CD4-positive, alpha-beta T cell treated with Interleukin-10 for 1 hour (primary cell): ENCODE measurements at regions not wholly inside any gene's neighbourhood (a gene's known extent, or its start where the extent isn't known, plus 50 kb on each side); places are given as distances from the start of the nearest gene placed in this dataset.
"Not testable (repeated sequence)": the region's sequence is repeated elsewhere in the genome, so short reads cannot be mapped to it uniquely, and the experiment has no call there.

Source experiments
- DNase-seq: peaks from one replicate; pipeline ENCODE4 v3.0.0-alpha.2; 2020

DNA sequence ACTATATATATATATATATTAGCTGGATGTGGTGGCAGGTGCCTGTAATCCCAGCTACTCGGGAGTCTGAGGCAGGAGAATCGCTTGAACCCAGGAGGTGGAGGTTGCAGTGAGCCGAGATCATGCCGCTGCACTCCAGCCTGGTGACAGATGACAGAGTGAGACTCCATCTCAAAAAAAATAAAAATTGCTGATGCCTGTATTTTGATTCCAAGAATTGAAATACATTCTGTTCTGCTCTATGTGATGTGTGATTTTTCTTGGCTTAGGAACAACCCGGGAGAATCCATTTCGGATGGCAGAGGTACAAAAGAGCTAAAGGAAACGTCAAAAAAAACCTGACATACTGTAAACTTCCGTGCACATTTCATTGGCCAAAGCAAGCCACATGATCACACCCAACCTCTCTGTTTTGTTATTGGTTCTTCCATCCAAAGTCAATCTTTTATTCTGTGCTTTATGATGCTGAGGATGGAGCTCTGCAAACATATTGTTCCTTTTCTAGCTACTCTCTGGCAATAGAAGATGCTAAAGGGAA is 478.1 kb upstream of the MAP2 start:
- DNase-seq: no peak

DNA sequence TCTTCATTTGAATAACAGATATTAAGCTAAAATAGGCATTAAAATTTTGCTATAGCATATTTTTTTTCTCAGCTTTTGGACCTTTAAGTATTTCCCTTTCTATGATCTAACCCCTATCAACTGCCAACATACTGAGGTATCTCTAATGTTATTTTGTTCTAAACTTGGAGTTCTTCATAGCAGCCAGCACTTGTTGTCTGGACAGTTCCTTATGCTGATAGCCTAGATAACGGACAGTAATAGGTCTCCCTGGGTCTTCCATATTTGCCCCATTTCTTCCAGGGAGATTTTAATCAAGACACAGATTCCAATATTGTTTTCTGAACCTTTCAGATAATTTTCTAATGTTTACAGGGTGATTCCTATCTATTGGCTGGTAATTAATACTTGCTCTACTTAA is 475.8 kb upstream of the MAP2 start:
- DNase-seq: no peak

GRCh38 chr2:208970070-208970469 is 453.8 kb upstream of the MAP2 start:
- DNase-seq: no peak

DNA sequence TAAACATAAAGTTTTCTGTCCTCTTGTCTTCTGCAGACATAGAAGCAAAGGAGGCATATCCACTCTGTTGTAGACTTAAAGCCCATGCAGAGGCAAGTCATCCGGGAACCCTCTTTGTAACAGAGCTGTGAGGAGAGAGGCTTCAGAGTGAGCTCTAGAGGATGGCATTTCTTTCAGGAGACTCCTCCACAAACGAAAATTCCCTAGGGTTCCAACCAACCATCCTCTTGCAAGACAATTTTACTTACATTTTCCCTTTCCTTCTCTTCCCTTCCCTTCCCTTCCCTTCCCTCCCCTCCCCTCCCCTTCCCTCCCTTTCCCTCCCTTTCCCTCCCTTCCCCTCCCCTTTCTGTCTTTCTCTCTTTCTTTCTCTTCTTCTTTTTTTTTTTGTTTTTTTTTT is 446.3 kb upstream of the MAP2 start:
- no peak for DNase-seq

DNA sequence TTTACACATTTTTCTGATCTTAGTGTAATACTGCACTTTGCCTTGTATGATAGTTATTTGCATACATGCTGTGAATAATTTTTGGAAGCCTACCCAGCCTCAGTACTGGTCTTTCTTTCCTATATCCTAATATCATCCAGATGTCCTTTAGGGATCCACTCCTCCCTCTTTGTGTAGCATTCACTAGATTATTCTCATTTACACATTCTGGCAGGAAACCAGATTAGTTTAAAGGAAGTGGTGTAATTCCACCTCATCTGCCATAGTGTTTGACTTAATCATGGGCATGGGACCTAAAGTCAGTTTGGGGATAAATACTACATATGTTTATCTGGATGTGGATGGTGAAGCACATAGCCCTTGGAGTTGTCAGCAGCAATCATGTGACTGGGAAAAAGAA is 444.9 kb upstream of the MAP2 start:
- no peak for DNase-seq

GRCh38 chr2:208980321-208980720 is 443.5 kb upstream of the MAP2 start:
- DNase-seq: no peak

- no peak for DNase-seq
Observed at GRCh38 chr2:208982831-208983230, 441.0 kb upstream of the MAP2 start.

GRCh38 chr2:208983486-208983885 is 440.4 kb upstream of the MAP2 start:
- DNase-seq: no peak

GRCh38 chr2:208984376-208985090 is 439.3 kb upstream of the MAP2 start:
- no peak for DNase-seq

GRCh38 chr2:208985644-208986043 is 438.2 kb upstream of the MAP2 start:
- DNase-seq: no peak

DNA sequence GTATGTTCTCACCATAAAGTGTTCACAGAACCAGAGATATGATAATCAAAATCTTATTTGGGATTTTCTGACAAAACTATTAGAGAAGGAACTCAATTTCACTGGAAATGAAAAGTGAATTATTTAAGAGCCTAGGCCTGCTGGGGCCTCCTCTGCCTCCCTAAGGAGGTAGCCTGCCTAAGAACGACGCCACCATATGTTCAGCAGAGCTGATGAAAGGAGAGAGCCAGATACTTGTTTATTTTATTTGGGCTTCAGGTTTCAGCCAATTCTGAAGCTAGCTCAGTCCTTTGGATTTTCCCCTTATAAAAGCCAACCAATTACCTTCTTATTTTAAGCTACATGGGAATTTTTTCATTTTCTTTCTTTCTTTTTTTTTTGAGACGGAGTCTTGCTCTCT is 433.1 kb upstream of the MAP2 start:
- DNase-seq: no peak

DNA sequence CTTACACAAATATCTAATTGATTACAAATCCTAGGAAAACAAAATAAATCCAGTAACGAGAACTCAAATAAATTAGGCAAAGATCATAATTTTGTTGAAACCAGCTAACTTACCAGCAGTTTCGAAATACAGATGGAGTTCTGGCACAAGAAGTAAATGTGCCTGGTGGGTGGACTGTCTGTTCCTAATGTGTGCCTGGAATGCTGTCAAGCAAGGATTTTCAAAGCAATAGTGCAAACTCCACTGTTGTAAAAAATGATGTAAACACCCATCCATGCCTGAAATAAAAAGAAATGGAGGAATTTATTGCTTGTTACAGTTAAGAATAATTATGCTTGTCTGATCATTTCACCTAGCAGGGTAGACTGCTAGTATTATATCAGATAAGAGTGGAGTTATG is 423.9 kb upstream of the MAP2 start:
- DNase-seq: no peak

DNA sequence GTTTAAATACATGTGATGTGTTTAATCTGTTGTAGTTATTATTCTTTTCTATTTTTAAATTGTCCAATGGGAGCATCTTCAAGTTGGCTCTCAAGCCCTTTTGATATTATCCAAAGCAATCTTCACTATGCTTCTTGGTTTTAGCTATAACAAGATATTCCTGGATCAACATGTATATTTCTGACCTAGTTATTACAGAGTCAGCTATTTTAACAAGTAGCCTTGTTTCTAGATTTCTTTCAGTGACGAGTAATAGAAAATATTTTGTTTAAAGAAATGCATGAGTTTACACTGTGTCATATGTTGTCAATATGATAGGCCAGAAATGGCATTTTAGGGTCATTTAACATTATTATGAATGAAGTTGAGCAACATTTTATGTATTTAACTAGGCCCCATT is 421.8 kb upstream of the MAP2 start:
- DNase-seq: no peak

DNA sequence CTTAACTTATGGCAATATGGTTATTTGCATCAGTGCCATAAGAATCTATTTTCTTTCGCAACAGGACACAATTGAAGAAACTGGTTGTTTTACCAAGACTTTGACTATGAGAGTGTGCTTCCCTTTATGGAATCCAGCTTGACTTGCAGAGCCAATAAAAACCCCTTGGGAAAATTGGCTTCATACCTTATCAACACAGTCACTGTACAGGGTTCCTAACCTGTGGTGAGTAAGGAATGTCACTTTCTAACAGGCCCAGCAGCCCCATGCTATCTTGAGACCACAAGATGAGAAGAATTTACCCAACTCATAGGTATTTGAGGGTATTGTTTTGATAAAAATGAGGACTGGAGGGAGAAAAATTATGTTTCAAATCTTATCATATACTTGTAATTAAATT is 418.5 kb upstream of the MAP2 start:
- no peak for DNase-seq

GRCh38 chr2:209008636-209009287 is 415.1 kb upstream of the MAP2 start:
- no peak for DNase-seq

GRCh38 chr2:209018633-209019032 is 405.2 kb upstream of the MAP2 start:
- DNase-seq: not testable (repeated sequence)

GRCh38 chr2:209029249-209029648 is 394.6 kb upstream of the MAP2 start:
- DNase-seq: no peak

DNA sequence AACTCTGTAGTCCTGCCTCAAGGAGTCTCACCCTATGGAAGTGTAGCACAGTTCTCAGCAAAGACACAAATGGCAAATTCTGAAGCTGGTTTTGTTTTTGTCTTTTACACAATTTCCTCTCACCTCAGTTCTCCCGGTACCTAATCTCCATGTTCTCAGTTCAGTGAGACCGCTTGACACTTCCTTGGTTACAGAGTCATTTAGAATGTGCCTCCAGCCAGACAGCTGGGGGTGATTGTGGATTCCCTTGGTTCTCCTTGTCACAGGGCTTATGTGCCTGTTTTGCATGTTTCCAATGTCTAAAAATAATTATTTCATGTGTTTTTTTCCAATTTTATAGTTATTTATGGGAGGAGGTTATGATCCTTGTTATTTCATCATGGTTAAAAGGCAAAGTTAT is 379.5 kb upstream of the MAP2 start:
- no peak for DNase-seq

DNA sequence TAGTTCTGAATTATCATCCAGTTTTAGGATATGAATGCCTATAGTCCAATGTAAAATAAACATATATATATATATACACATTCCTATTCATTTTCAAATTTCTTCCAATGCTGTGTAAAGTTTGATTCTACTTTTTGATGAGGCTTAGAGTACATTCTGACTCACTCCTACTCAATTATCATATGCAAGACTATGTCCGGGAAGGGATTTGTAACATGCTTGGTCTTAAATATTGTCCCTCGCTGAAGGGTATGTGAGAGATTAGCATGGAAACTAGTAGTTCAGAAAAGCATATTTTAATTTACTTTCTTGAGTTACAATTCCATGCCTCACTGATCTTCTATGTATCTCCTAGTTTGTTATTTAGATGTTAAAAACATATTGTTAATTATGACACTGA is 377.7 kb upstream of the MAP2 start:
- DNase-seq: no peak

- DNase-seq: no peak
Observed at GRCh38 chr2:209049608-209050007, 374.2 kb upstream of the MAP2 start.

GRCh38 chr2:209062210-209062609 is 361.6 kb upstream of the MAP2 start:
- DNase-seq: no peak

- no peak for DNase-seq
Observed at GRCh38 chr2:209070262-209070661, 353.6 kb upstream of the MAP2 start.

GRCh38 chr2:209073151-209073550 is 350.7 kb upstream of the MAP2 start:
- no peak for DNase-seq

DNA sequence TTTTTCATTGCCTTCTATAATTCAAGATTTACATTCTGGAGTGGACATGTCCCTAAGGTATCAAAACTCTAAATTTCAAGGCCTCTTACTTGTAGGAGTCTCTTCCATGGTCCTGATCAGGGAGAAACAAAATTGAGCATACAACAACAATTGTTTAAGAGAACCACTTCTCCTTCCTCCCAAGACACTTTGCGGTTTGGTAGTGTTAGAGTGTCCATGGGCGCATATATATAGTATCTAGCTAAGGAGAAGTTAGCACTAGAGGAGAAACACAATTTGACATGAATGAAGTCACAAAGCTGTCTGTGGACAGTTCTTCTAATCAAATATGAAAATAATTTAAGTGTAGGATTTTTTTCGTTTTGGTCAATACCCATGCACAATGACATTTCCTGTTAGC is 349.1 kb upstream of the MAP2 start:
- no peak for DNase-seq

GRCh38 chr2:209076151-209076550 is 347.7 kb upstream of the MAP2 start:
- DNase-seq: no peak
